ENCODE measurements at regions not wholly inside any gene's neighbourhood (a gene's known extent, or its start where the extent isn't known, plus 50 kb on each side); places are given as distances from the start of the nearest gene placed in this dataset.

DNA sequence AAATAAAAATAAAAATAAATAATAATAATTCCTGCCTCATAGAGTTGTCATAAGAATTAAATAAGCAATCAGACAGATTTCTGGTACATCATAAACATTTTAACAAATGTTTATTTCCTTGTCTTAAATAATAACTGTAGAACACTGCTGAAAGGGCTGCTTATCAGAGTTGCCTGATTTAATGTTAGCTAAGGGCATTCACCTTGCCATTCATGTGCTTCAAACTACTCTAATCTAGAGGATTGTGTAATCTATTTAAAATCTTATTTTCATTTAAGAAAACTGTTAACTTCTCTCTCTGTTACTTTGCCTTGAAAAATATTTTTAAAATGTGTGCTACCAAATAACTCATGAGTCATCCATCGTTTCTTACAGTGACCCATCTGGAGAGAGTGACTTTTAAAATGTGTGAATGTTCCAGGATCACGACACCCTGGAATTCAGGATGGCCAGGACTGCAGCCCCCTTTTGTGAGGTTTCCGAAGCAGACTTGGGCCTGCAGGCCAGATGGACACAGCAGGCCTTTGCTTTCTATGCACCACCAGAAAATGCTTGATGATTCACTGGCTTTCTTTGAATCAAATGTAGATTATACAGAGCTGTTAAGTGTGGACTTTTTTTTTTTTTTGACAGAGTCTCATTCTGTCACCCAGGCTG, 109.1 kb upstream of the TNS3 start:
- no peak for DNase-seq

DNA sequence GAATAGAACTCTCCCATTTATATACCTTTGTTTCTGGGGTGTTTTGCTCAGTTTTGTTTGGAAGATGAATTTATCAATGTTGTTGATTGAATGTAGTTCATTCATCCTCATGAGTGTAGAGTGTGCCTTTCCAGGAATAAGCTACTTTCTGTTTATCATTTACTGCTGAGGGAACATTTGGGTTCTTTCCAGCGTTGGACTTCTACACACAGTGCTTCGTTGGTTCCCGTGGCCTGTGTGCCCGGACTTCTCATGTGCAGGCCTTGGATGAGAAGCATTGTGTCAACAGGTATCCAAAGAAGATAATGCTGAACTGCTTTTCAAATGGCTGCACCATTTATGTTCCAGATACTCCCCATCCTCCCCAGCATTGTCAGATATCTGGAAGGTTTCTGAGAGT, 107.6 kb upstream of the TNS3 start:
- DNase-seq, result no peak

DNA sequence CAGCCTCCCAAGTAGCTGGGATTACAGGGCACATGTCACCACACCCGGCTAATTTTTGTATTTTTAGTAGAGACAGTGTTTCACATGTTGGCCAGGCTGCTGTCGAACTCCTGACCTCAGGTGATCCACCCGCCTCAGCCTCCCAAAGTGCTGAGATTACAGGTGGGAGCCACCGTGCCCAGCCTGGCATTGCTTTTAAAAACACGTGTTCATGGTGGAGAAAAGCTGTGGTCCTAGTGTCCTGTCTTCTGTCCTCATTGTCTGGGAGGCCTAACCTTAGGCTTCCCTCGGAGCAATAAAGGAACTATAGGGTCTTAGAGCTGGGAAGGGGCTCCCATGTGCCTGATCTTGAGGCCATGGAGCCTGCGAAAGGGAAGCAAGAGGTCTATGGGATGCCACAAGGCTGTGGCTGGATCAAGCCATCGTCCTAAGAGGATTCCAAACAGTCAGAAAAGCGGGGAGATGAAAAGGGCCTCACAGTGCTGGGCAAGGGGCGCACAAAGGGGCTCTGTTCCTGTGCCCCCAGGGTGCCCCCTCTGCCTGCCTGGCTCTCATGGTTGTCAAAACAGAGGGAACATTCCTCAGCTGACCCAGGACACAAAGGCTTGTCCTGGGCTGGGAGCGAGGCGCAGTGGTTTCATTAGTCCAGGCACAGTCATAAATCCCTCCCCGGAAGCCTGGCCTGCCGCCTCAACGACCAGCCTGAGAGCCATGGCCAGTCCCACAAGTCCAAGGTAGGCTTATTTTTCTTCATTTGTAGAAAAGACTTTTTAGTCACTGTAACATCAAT, 106.6 kb upstream of the TNS3 start:
- no peak for DNase-seq

DNA sequence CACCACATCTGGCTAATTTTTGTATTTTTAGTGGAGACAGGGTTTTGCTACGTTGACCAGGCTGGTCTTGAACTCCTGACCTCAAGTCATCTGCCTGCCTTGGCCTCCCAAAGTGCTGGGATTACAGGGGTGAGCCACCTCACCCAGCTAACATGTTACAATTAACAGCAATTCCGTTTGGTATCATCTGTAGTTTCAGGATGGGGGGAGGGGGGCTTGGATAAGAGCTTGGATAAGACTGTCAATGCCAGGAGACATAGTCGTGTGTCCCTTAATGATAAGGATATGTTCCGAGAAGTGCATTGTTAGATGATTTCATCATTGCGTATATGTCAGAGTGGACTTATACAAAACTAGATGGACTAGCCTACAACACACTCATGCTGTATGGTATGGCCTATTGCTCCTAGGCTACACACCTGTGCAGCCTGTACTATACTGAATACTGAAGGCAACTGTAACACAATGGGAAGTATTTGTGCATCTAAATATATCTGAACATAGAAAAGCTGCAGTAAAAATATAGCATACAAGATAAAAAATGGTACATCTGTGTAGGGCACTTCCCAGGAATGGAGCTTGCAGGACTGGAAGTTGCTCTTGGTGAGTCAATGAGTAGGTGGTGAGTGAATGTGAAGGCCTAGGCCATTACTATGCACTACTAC, 103.9 kb upstream of the TNS3 start:
- no peak for DNase-seq

GRCh38 chr7:47685151-47685550, 103.2 kb upstream of the TNS3 start:
- no peak for DNase-seq

DNA sequence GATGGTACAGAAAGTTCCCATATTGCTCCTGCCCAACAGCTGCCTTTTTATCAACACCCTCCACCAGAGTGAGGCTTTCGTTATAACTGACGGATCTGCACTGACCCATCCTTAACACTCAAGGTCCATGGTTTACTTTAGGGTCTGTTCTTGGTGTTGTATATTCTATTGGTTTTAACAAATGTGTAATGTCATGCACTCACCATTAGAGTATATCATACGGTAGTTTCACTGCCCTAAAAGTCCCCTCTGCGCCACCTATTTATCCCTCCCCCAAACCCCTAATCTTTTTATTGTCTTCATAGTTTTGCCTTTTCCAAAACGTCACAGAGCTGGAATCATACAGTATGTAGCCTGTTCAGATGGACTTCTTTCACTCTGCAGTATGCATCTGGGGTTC, 102.8 kb upstream of the TNS3 start:
- no peak for DNase-seq

DNA sequence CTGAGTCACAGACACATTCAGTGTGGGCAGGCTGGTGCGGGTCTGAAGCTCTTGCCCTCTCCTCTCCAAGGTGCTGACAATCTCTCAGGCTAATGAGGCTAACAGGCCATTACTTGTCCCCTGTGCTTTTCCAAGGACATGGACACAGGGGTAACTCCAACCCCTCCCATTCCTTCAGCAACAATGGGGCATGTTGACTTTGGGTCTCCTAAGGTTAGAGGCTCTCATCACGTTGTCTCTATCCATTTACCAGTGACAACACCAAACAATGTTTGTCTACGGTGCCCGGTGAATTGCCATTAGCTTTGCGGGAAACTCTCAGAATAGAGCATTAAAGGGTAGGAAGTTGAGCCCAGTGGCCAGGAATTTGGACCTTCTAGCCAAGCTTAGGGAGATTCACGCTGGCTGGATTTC, 101.6 kb upstream of the TNS3 start:
- DNase-seq, result no peak

GRCh38 chr7:47682874-47683273, 101.0 kb upstream of the TNS3 start:
- no peak for DNase-seq

DNA sequence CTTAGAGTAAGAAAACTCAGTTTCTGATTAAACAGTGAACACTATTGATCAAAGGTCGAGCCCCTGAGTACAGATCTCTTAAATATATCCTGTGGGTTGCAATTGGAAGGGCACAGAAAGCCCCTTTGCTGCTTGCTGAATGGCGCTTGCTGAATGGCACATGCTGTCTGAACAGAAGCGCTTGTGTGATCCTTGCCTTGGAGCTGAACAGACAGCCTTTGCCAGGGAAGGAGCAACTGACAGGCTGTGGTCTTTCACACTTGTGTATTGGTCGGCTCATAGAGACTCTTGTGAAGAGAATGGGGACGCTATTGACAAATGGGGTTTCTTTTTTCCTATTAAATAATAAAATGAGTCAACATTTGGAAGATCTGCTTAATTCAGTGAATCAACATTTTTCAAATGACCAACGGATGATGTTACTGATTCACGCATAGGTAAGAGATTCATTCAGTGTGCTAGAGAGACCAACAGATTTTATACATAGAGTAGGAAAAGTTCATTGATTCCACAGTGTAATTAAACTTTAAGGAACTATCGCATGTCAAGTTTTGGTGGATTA, 99.4 kb upstream of the TNS3 start:
- no peak for DNase-seq

GRCh38 chr7:47678641-47679380, 96.9 kb upstream of the TNS3 start:
- no peak for DNase-seq

GRCh38 chr7:47677664-47678063, 95.8 kb upstream of the TNS3 start:
- DNase-seq, result no peak

GRCh38 chr7:47677093-47677492, 95.2 kb upstream of the TNS3 start:
- no peak for DNase-seq

DNA sequence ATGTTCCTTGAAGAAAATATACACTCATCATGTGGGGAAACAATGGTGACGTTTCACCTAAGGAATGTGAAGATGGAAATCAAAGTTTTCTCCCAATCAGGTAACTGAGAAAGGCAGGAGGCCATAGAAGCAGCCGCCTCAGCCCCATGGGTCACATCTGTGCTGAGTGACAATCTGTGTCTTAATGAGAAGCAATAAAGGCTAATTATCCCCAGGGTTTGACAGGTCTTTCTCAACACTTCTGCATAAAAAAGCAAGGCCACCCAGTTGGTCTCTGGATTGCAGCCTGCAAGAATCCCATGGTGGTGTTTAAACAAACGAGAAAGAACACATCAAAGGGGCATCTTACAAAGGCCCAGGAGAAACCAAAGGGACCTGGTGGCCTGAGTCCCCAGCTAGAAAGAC, 91.1 kb upstream of the TNS3 start:
- DNase-seq, result no peak

GRCh38 chr7:47672271-47672791, 90.4 kb upstream of the TNS3 start:
- DNase-seq, result no peak

DNA sequence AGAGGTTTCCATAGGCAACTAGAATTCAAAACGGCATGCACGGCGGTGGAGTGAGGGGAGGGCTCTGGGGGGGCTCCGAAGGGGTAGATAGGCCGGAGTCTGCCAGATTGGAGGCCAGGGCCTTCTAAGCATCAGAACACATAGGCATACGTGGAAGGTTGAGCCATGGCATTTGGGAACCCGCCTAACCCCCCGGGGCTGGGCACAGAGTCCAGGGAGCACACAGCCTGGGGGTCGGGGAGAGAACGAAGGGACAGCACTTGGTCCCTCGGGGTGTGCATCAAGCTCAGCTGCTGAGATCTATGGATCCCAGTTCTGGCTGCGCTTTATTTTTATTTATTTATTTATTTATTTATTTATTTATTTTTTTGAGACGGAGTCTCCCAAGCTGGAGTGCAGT, 89.4 kb upstream of the TNS3 start:
- DNase-seq, result no peak

DNA sequence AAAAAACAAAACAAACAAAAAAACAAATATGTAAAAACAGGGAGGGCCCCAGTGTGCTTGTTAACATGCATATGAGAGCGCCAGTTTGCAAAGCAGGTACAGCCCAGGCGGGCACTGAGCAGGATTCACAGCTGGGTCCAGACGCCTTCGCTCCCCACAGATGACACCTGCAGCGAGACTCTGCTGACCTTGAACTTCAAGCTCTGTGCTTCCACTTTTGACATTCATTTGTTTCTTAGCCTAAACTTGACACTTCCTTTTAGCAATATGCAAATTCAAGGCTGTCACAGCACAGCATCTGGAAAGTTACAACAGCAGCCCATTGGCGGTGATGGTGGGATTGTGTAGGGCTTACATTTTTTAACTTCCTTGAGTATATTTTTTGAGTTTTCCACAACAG, 88.8 kb upstream of the TNS3 start:
- DNase-seq, result no peak

- no peak for DNase-seq
These were observed 88.0 kb upstream of the TNS3 start for GRCh38 chr7:47669901-47670384.

GRCh38 chr7:47669178-47669891, 87.4 kb upstream of the TNS3 start:
- peak; percentile 75 for DNase-seq

DNA sequence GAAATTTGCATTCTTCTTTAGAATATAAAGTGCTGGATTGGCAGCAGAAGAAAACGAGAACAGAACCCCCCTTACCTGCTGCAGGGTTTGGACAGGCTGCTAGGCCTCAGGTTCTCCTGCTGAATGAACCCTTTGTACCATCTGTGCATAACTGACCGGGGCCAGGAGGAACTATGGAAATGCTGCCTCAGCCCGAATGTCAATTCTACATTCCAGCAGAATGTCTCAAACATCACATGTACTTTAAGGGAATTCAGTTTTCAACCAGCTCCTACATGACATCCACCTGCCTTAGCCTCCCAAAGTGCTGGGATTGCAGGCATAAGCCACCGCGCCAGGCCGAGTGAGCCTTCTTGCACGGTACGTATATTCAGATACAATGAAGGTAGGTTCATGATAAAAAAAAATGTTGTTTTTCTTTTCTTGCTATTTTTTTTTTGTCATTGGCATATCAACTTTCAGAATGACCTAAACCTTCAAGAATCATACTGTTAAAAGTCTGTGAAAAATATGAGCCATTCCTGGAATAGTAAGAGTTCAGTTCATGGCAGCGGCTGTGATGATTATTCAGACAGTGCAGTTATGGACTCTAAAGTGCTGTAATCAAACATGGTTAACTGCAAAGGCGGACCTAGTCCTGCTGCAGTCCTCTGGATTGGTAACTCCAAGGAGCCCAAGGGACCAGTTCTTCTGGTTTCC, 84.4 kb upstream of the TNS3 start:
- no peak for DNase-seq

- no peak for DNase-seq
These were observed 82.8 kb upstream of the TNS3 start for GRCh38 chr7:47664650-47665195.

GRCh38 chr7:47663851-47664250, 81.9 kb upstream of the TNS3 start:
- DNase-seq, result no peak
